ENCODE measurements at regions not wholly inside any gene's neighbourhood (a gene's known extent, or its start where the extent isn't known, plus 50 kb on each side); places are given as distances from the start of the nearest gene placed in this dataset.

- TF ChIP-seq POLR2AphosphoS5 (IDR thresholded peaks at IDR 0.05; ENCODE audit: borderline replicate concordance, low read depth, low read length) (no peak), EZH2 (IDR thresholded peaks at IDR 0.05) (no peak), FOXP2 (optimal IDR thresholded peaks at IDR 0.05; ENCODE audit: control extremely low read depth, extremely low read length, insufficient read depth) (no peak)
These were observed 980.2 kb downstream of the EFNA5 start for GRCh38 chr5:106690585-106690984.

Measured in SK-N-MC (cell line).